Stimulated activated naive CD8-positive, alpha-beta T cell treated with anti-CD3 and anti-CD28 coated beads, Interleukin-15, Interleukin-2, amounts not matched to agents 100 ng/mL and 50 ng/mL, for 24 hours (primary cell): ENCODE measurements at regions not wholly inside any gene's neighbourhood (a gene's known extent, or its start where the extent isn't known, plus 50 kb on each side); places are given as distances from the start of the nearest gene placed in this dataset.

ENCODE experiments used
- H3K27ac Mint-ChIP-seq: one replicate; pipeline ENCODE4 v1.8.0; 2021; ENCODE audit warnings: mild to moderate bottlenecking, mixed read lengths
- H3K27me3 Mint-ChIP-seq: one replicate; pipeline ENCODE4 v1.8.0; 2021; ENCODE audit warnings: mixed read lengths
- H3K36me3 Mint-ChIP-seq: one replicate; pipeline ENCODE4 v1.8.0; 2021; ENCODE audit warnings: low read depth, mixed read lengths
- H3K4me1 Mint-ChIP-seq: one replicate; pipeline ENCODE4 v1.8.0; 2021; ENCODE audit warnings: low read depth, mixed read lengths
- H3K4me3 Mint-ChIP-seq: one replicate; pipeline ENCODE4 v1.8.0; 2021; ENCODE audit warnings: mild to moderate bottlenecking, mixed read lengths
- H3K9me3 Mint-ChIP-seq: one replicate; pipeline ENCODE4 v1.8.0; 2021; ENCODE audit warnings: mixed read lengths

- no peak overlapping the region for H3K4me3 Mint-ChIP-seq
- H3K27ac Mint-ChIP-seq: no peak overlapping the region
- peaks cover 17% of the 10 kb centered on the region for H3K27me3 Mint-ChIP-seq
- peaks cover 4% of the 10 kb centered on the region for H3K9me3 Mint-ChIP-seq
- H3K4me1 Mint-ChIP-seq: peaks cover 27% of the 10 kb centered on the region
- H3K36me3 Mint-ChIP-seq: no peaks in the 10 kb centered on the region
Observed at GRCh38 chr5:96053063-96053735, 91.5 kb upstream of the ELL2 start.

GRCh38 chr5:96052374-96052773 is 90.7 kb upstream of the ELL2 start:
- Mint-ChIP-seq H3K36me3 (no peaks in the 10 kb centered on the region), H3K27ac (no peak overlapping the region), H3K4me1 (peaks cover 27% of the 10 kb centered on the region), H3K27me3 (peaks cover 13% of the 10 kb centered on the region), H3K4me3 (no peak overlapping the region), H3K9me3 (peaks cover 4% of the 10 kb centered on the region)

DNA sequence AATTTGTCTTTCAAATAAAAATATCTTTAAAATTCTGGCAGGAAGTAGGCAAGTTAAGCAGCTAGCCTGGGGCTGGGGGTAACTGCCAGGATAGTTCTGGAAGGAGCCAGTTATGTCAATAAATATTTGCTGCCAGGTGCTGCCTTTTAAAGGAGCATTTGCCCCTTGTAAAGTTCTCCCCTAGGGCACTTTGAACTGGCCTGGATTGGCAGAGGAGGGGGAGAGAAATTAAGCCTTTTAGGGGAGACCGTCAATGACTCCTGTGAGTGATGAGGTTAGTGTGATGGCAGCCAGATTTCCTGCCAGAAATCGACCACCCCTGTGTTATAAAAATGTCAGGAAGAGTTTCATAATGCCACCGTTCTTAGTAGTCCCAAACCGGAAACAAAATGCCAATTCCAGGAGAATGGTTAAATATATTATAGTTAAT is 89.8 kb upstream of the ELL2 start:
- H3K4me3 Mint-ChIP-seq: no peak overlapping the region
- peaks cover 13% of the 10 kb centered on the region for H3K27me3 Mint-ChIP-seq
- H3K4me1 Mint-ChIP-seq: peaks cover 27% of the 10 kb centered on the region
- no peak overlapping the region for H3K27ac Mint-ChIP-seq
- peaks cover 4% of the 10 kb centered on the region for H3K9me3 Mint-ChIP-seq
- no peaks in the 10 kb centered on the region for H3K36me3 Mint-ChIP-seq

DNA sequence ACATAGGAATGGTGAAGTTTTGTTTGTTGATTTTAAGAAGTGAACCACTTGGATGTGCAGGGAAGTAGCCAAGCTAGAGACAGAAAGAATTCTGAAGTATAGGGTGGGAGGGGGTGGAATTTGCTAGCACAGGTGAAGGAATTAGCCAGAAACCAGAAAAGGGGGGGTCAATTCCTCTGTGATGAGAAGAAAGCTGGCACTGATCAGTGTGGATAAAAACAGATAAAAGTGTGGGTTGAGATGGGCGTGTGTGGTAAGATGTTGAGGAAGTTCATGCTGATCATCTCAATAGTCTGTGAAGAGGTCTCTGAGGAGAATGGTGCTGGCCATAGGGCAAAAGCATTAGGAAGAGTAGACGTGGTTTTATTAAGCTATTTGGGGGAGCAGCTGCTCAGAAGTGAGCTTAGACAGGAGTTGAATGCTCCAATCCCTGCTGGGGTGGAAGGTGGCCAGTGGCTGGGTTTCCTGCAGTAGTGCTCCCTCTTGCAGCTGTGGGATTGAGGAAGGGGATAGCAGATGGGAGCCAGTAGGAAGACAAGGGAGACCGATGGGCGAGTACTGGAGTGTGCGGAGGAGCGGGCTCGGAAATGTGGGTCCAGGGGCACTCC is 88.7 kb upstream of the ELL2 start:
- Mint-ChIP-seq H3K9me3 (peaks cover 4% of the 10 kb centered on the region), H3K27ac (no peak overlapping the region), H3K36me3 (no peaks in the 10 kb centered on the region)

GRCh38 chr5:96049398-96050272 is 88.0 kb upstream of the ELL2 start:
- Mint-ChIP-seq H3K4me1 (peaks cover 14% of the 10 kb centered on the region), H3K9me3 (peaks cover 4% of the 10 kb centered on the region), H3K27ac (no peak overlapping the region), H3K4me3 (no peak overlapping the region), H3K27me3 (peaks cover 8% of the 10 kb centered on the region), H3K36me3 (no peaks in the 10 kb centered on the region)

More for the DNA sequence above, 88.7 kb upstream of the ELL2 start:
- Mint-ChIP-seq H3K4me1 (peaks cover 21% of the 10 kb centered on the region), H3K27me3 (peaks cover 8% of the 10 kb centered on the region), H3K4me3 (no peak overlapping the region)

GRCh38 chr5:96048763-96049162 is 87.1 kb upstream of the ELL2 start:
- Mint-ChIP-seq H3K4me1 (peaks cover 5% of the 10 kb centered on the region), H3K27me3 (peaks cover 8% of the 10 kb centered on the region), H3K27ac (no peak overlapping the region), H3K9me3 (peaks cover 4% of the 10 kb centered on the region), H3K36me3 (no peaks in the 10 kb centered on the region), H3K4me3 (no peak overlapping the region)

DNA sequence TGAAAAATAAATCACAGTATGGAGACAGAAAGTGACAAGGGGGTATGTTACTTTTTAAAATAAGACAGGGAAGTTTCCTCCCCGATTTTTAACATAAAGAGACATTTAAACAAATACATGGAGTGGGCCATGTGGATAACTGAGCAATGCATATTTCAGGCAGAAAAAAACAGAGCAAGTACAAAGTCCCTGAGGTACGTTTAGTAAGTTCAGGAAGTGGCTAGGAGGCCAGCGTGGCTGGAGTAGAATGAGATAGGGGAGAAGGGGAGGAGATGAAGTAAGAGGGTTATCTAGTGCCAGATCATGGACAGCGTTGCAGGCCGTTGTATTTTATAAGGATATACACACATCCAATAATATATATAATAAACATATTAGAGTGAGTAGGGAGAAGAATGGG is 84.2 kb upstream of the ELL2 start:
- H3K27ac Mint-ChIP-seq: no peak overlapping the region
- no peaks in the 10 kb centered on the region for H3K4me1 Mint-ChIP-seq
- H3K4me3 Mint-ChIP-seq: no peak overlapping the region
- no peaks in the 10 kb centered on the region for H3K36me3 Mint-ChIP-seq
- no peaks in the 10 kb centered on the region for H3K9me3 Mint-ChIP-seq
- peaks cover 4% of the 10 kb centered on the region for H3K27me3 Mint-ChIP-seq

- peaks cover 9% of the 10 kb centered on the region for H3K9me3 Mint-ChIP-seq
- H3K4me3 Mint-ChIP-seq: no peak overlapping the region
Observed at GRCh38 chr5:96043446-96043845, 81.8 kb upstream of the ELL2 start.

DNA sequence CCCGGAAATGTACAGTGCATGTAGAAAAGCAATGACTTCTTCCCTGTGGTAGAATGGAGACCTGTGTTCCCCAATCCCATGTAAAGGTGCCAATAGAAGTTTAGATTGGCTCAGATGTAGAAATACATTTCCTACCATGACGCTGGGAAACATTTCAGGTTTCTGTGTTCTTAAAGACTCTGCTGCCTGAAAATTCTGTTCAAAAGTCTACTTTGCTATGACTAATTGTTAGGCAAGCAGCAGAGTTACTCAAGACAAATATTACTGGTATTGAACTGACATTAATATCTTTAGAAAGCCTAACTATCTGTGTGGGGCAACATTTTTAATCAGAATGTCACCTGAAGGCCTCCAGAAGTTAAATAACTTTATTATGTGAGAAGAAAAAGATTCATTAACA is 75.5 kb upstream of the ELL2 start:
- H3K27ac Mint-ChIP-seq: no peak overlapping the region
- H3K4me3 Mint-ChIP-seq: no peak overlapping the region
- no peaks in the 10 kb centered on the region for H3K36me3 Mint-ChIP-seq
- peaks cover 13% of the 10 kb centered on the region for H3K9me3 Mint-ChIP-seq
- H3K4me1 Mint-ChIP-seq: no peaks in the 10 kb centered on the region
- no peaks in the 10 kb centered on the region for H3K27me3 Mint-ChIP-seq

More at GRCh38 chr5:96043446-96043845, 81.8 kb upstream of the ELL2 start:
- Mint-ChIP-seq H3K4me1 (no peaks in the 10 kb centered on the region), H3K36me3 (no peaks in the 10 kb centered on the region), H3K27me3 (peaks cover 4% of the 10 kb centered on the region), H3K27ac (no peak overlapping the region)

DNA sequence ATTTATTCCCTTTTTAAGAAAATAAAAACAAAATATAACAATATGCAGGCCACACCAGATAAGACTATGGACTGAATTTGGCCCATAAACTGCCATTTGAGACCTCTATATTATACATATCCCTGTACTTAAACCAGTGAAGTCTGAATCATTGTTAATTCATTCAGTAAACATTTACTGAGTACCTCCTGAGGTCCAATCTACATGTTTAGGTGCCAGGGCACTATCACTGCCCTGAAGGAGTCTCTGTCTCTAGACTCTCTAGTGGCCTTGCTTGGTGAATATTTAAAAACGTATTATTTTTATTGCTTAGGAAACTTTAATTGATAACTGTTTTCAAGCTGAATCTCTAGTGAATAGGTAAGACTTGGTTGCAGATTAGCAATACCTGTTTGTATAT is 74.7 kb upstream of the ELL2 start:
- Mint-ChIP-seq H3K27ac (no peak overlapping the region), H3K27me3 (no peaks in the 10 kb centered on the region), H3K36me3 (no peaks in the 10 kb centered on the region), H3K4me3 (no peak overlapping the region), H3K4me1 (no peaks in the 10 kb centered on the region), H3K9me3 (peaks cover 13% of the 10 kb centered on the region)

DNA sequence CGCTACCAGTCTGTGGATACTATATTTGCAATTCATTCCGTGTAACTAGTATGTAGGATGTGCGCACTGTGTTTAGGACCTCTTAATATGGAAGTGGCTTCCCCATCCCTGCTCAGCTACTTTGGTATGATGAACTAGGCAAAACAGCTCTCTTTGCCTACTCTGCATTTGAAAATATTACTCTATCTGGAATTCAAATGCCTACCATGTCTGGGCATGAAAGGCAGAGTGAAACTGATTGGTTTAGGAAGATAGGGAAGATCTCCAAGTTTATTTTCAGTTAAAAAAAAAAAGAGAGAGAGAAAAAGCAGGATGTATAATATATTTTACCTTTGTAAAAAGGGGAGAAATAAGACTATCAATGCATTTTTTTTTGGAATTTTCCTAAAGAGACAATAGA is 74.1 kb upstream of the ELL2 start:
- Mint-ChIP-seq H3K9me3 (peaks cover 13% of the 10 kb centered on the region), H3K27ac (no peak overlapping the region), H3K4me1 (no peaks in the 10 kb centered on the region), H3K36me3 (no peaks in the 10 kb centered on the region), H3K27me3 (no peaks in the 10 kb centered on the region), H3K4me3 (no peak overlapping the region)

DNA sequence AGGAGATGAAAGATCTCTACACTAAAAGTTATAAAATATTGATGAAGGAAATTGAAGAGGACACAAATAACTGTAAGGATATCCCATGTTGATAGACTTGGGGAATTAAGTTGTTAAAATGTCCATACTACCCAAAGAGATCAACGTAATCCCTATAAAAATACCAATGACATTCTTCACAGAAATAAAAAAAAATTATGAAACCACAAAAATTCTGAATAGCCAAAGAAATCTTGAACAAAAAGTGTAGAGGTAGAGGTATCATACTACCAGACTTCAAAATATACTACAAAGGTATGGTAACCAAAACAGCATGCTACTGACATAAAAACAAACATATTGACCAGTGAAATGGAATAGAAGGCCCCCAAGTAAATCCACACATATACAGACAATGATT is 71.5 kb upstream of the ELL2 start:
- H3K4me3 Mint-ChIP-seq: no peak overlapping the region
- H3K4me1 Mint-ChIP-seq: no peaks in the 10 kb centered on the region
- H3K36me3 Mint-ChIP-seq: no peaks in the 10 kb centered on the region
- H3K27ac Mint-ChIP-seq: no peak overlapping the region
- H3K9me3 Mint-ChIP-seq: peaks cover 3% of the 10 kb centered on the region
- no peaks in the 10 kb centered on the region for H3K27me3 Mint-ChIP-seq

- no peak overlapping the region for H3K4me3 Mint-ChIP-seq
- no peaks in the 10 kb centered on the region for H3K27me3 Mint-ChIP-seq
- H3K9me3 Mint-ChIP-seq: peaks cover 3% of the 10 kb centered on the region
- H3K4me1 Mint-ChIP-seq: no peaks in the 10 kb centered on the region
- H3K36me3 Mint-ChIP-seq: no peaks in the 10 kb centered on the region
- H3K27ac Mint-ChIP-seq: no peak overlapping the region
Observed at GRCh38 chr5:96031811-96032261, 70.2 kb upstream of the ELL2 start.

GRCh38 chr5:96031180-96031579 is 69.5 kb upstream of the ELL2 start:
- no peak overlapping the region for H3K27ac Mint-ChIP-seq
- no peaks in the 10 kb centered on the region for H3K36me3 Mint-ChIP-seq
- H3K27me3 Mint-ChIP-seq: no peaks in the 10 kb centered on the region
- H3K9me3 Mint-ChIP-seq: peaks cover 3% of the 10 kb centered on the region
- no peak overlapping the region for H3K4me3 Mint-ChIP-seq
- peaks cover 6% of the 10 kb centered on the region for H3K4me1 Mint-ChIP-seq

DNA sequence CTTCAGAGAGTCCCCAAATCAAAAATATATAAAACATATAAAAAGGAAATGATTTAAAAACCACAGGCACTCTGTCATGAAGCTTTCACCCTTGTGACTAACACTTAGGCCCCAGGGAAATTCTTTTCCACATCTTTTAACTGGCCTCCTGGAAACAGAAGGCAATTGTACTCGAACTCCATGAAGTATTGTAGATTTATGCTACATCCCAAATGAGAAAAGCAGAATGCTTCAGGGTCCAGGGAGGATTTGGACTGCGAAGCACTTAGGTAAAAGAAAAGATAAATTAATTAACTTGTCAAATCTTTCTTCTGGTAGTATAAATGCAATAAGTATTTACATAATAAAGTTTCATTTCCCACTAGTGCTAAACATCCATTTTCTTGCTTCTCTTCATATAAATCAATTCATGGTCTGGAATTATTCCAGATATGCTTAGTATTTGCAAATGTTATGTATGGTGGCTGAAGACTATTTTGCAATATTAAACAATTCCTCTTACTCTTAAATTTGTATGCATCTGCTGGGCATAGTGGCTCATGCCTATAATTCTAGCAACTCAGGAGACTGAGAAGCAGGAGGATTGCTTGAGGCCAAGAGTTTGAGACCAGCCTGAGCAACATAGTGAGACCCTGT is 64.9 kb upstream of the ELL2 start:
- H3K27me3 Mint-ChIP-seq: no peaks in the 10 kb centered on the region
- H3K4me1 Mint-ChIP-seq: peaks cover 16% of the 10 kb centered on the region
- H3K4me3 Mint-ChIP-seq: no peak overlapping the region
- H3K9me3 Mint-ChIP-seq: no peaks in the 10 kb centered on the region
- no peak overlapping the region for H3K27ac Mint-ChIP-seq
- H3K36me3 Mint-ChIP-seq: no peaks in the 10 kb centered on the region
